H4 (cell line): ENCODE measurements at regions not wholly inside any gene's neighbourhood (a gene's known extent, or its start where the extent isn't known, plus 50 kb on each side); places are given as distances from the start of the nearest gene placed in this dataset.
"Not testable (repeated sequence)": the region's sequence is repeated elsewhere in the genome, so short reads cannot be mapped to it uniquely, and the experiment has no call there.

ENCODE experiments used
- DNase-seq: peaks from one replicate; pipeline ENCODE4 v3.0.0-alpha.2; 2015; ENCODE audit warnings: low spot score

DNA sequence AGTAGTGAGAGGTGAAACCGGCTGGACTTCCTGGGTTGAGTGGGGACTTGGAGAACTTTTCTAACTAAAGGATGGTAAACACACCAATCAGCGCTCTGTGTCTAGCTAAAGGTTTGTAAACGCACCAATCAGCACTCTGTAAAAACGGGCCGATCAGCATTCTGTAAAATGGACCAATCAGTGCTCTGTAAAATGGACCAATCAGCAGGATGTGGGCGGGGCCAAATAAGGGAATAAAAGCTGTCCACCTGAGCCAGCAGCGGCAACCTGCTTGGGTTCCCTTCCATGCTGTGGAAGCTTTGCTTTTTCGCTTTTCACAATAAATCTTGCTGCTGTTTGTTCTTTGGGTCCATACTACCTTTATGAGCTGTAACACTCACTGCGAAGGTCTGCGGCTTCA is 621.2 kb downstream of the JRKL start:
- DNase-seq = not testable (repeated sequence)

DNA sequence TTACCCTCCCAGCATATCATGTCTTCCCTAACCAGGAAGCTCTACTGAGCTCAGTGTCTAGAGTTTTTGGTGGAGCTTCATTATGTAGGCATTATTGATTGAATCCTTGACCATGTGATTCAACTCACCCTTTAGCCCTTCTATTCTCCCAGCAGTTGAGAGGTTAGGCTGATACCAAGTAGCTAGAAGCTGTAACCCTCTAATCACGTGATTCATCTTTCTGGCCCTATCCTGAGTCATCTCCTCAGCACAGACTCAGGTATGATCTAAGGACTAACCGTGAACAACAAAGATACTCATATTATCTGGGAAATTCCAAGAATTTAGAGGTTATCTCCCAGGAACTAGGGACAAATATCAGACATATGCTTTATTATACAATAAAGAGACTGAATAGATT is 625.5 kb downstream of the JRKL start:
- no peak for DNase-seq

DNA sequence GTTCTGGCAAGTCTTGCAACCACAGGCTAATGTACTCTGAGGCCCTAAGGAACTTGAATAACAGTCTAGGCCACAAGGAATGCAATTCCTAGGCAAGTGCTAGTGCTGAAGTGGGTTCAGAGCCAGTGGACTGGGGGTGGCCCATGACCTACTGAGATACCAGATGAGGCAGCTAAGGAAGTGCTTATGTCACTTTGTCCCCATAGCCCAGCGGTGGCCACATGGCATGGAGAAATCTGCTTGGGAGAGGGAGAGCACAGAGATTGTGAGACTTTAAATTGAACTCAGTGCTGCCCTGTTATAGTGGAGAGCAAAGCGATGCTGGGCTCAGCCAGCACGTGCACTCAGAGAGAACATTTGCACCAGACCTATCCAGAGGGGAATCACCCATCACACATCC is 629.5 kb downstream of the JRKL start:
- DNase-seq = no peak

GRCh38 chr11:97019754-97020153 is 629.9 kb downstream of the JRKL start:
- no peak for DNase-seq

GRCh38 chr11:97022955-97023354 is 633.1 kb downstream of the JRKL start:
- DNase-seq = no peak

DNA sequence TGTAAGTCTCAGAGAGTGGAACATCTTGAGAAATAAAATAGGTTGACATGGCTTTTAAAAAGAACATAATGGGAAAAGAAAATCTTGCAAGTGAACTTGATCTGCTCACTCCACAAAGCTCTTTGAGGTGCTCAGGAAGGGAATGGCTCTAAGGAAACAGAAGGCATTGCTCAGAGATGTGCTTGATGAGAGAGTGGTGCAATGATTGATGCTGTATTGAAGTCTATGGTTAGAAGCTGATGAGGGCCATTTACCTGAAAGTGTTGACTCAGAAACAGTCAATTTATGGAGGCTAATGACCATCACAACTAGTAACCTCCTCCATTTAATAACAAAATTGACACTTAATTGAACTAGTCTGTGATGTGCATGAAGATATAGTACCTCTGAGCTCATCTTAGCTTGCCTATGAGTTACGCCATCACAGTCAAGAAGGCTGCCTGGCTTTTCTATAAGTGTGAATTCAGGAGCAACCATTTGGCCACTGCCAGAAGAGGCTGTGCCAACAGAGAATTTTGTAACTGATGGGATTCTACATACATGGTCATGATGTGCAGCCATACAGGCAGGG is 639.1 kb downstream of the JRKL start:
- no peak for DNase-seq

DNA sequence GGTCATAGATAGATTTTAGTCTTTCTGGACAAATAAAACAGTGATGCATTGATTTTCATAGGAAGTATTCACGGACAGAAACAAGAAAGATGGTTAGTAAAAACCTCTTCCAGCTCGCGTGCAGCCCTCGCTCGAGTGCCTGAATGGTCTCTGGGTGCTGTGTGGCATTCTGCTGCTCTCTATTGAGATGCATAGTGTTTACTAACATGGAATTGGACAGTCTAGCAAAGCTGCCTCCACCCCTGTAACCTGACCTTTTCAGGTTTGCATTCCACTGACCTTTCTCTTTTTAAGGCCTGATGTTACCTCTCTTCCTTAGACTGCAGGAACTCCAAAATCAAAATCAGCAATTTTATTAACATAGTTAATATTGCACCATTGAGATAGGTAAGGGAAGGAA is 643.4 kb downstream of the JRKL start:
- no peak for DNase-seq

- no peak for DNase-seq
Measured at GRCh38 chr11:97048481-97048880, 658.7 kb downstream of the JRKL start.

DNA sequence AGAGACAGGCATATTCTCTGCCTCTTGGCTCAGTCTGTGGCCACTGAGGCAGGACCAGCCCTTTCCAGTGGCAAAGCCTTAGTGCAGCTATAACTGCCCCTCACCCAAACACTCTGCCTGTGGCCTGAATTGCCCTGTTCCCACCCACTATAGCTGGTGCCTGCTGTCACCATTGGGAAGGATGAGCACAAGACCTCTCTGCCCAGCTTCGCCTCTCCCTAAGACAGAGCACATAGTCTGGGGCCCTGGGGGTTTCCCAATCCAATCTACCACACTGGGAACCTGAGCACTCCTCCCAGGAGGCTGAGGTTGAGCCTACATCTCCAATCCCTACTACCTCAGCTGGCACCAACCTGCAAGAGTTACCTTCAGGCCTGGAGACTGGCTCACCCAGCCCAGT is 670.4 kb downstream of the JRKL start:
- DNase-seq = no peak

- DNase-seq = no peak
Measured at GRCh38 chr11:97069160-97069559, 679.3 kb downstream of the JRKL start.

- DNase-seq = no peak
Measured at GRCh38 chr11:97072420-97072819, 682.6 kb downstream of the JRKL start.

- DNase-seq = not testable (repeated sequence)
Measured at GRCh38 chr11:97076666-97077065, 686.9 kb downstream of the JRKL start.

- no peak for DNase-seq
Measured at GRCh38 chr11:97078443-97078842, 688.6 kb downstream of the JRKL start.

DNA sequence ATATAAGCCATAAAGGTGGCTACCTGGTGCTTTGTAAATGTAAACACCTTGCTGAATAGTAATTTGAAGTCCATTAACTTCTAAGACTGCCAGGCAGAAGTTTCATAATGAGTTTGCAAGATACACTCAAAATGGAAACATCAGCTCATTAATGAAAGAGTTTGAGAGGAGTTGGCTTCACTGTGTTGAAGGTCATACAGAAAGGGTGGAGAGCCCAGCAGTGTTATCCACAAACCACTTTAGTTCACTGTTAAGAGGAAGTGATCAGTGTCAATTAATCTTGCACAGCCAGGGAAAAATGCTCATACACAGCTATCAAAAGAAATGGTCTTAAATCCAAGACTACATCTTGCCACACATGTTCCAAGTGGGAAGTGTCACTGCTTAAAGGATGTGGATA is 689.4 kb downstream of the JRKL start:
- DNase-seq = no peak

GRCh38 chr11:97087419-97087818 is 697.6 kb downstream of the JRKL start:
- no peak for DNase-seq

DNA sequence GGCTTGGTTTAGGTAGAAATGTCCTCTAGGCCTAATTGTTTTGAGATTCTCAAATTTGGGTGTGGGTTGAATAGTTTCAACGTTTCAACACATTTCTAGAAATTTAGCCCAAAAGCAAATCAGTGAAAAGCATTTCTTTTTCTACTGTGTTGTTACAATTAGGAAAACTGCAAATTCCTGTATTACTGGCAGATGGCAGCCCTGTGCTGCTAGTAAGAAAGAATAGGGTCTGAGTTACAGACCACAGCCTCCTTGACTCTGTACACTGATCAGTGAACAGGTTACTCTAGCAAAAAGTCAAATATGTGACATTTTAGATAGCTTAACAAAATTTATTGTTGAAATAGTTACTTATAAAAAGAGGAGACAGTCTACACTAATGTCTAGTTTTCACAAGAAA is 703.0 kb downstream of the JRKL start:
- no peak for DNase-seq

GRCh38 chr11:97102180-97102579 is 712.4 kb downstream of the JRKL start:
- DNase-seq = not testable (repeated sequence)

GRCh38 chr11:97107604-97108003 is 717.8 kb downstream of the JRKL start:
- DNase-seq = no peak

DNA sequence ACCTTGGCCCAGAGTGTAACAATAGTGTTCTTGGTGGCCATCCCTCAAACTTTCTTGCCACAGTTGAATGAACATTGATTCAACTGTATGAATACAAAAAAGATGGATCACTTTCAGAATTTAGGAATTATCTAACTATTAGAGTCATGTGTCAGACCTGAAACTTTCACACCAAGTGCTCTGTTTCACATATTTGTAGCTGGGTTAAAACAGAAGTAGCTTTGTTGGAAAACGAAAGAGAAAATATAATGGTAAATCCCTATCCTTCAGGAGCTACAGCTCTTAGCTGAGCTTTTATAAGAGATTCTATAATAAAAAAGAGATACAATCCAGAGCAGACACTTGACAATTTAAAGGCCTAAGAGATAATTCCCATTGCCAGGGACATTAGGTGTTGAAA is 719.3 kb downstream of the JRKL start:
- DNase-seq = no peak

DNA sequence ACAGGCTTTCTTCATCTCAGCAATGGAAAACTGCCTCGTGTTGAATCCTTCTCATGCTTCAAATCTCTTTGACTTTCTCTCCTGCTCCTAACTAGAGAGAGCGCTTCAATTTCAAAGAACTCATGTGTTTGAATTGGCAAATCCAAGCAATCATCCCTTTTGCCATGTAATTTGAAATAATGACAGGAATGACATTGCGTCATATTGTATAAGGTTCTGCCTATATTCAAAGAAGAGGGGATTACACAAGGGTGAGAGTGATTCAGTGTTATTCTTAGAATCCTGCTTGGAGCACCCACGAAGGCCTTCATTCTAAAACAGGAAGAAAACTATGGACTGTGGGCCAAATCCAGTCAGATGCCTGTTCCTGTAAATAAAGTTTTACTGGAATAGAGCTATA is 720.6 kb downstream of the JRKL start:
- no peak for DNase-seq

DNA sequence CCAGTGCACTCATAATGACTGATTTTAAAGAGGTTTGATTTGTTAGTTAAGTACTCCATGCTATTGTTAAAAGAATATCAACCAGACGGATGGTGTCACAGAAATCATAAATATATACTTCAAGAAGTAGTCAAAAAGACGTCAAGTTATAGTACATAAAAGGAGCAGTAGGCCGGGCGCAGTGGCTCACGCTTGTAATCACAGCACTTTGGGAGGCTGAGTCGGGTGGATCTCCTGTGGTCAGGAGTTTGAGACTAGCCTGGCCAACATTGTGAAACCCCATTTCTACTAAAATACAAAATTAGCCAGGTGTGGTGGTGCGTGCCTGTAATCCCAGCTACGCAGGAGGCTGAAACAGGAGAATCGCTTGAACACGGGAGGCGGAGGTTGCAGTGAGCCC is 721.7 kb downstream of the JRKL start:
- DNase-seq = no peak

- DNase-seq = no peak
Measured at GRCh38 chr11:97118614-97119200, 728.9 kb downstream of the JRKL start.

GRCh38 chr11:97123237-97123636 is 733.4 kb downstream of the JRKL start:
- DNase-seq = no peak

DNA sequence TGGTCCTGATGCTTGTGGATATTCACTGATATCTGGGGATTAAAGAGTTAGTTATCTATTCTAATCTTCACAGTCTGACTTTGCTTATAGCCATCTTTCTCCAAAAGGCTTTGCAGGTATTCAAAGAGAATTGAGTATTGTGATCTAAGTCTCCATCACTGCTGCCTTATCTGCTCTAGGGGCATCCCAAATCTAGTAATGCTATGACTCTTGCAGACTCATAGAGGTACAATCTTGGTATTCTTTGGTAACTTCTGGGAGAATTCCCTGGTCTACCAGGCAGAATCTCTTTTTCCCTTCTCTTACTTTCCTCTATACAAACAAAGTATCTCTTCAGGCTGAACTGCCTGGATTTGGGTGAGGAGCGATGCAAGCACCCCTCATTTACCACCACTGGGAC is 746.3 kb downstream of the JRKL start:
- DNase-seq = no peak
